ENCODE measurements at regions not wholly inside any gene's neighbourhood (a gene's known extent, or its start where the extent isn't known, plus 50 kb on each side); places are given as distances from the start of the nearest gene placed in this dataset.
"Not testable (repeated sequence)": the region's sequence is repeated elsewhere in the genome, so short reads cannot be mapped to it uniquely, and the experiment has no call there.

GRCh38 chr2:12549641-12550040 is 167.1 kb upstream of the TRIB2 start:
- no peak for DNase-seq (ENCODE audit: low read depth in 3 of 3, low spot score in 2 of 3)

GRCh38 chr2:12552092-12552491 is 164.6 kb upstream of the TRIB2 start:
- DNase-seq (ENCODE audit: low read depth in 3 of 3, low spot score in 2 of 3) = no peak

- no peak for DNase-seq (ENCODE audit: low read depth in 3 of 3, low spot score in 2 of 3)
These were observed 162.3 kb upstream of the TRIB2 start for GRCh38 chr2:12554224-12555011.

GRCh38 chr2:12555012-12555645 is 161.6 kb upstream of the TRIB2 start:
- DNase-seq (ENCODE audit: low read depth in 3 of 3, low spot score in 2 of 3) = no peak

GRCh38 chr2:12556762-12557161 is 160.0 kb upstream of the TRIB2 start:
- no peak for DNase-seq (ENCODE audit: low read depth in 3 of 3, low spot score in 2 of 3)

GRCh38 chr2:12557688-12558087 is 159.0 kb upstream of the TRIB2 start:
- no peak for DNase-seq (ENCODE audit: low read depth in 3 of 3, low spot score in 2 of 3)

GRCh38 chr2:12558519-12558918 is 158.2 kb upstream of the TRIB2 start:
- DNase-seq (ENCODE audit: low read depth in 3 of 3, low spot score in 2 of 3) = no peak

- no peak for DNase-seq (ENCODE audit: low read depth in 3 of 3, low spot score in 2 of 3)
These were observed 156.1 kb upstream of the TRIB2 start for GRCh38 chr2:12560618-12561017.

- no peak for DNase-seq (ENCODE audit: low read depth in 3 of 3, low spot score in 2 of 3)
These were observed 149.3 kb upstream of the TRIB2 start for GRCh38 chr2:12567411-12567810.

- DNase-seq (ENCODE audit: low read depth in 3 of 3, low spot score in 2 of 3) = not testable (repeated sequence)
These were observed 147.2 kb upstream of the TRIB2 start for GRCh38 chr2:12569510-12569909.

- DNase-seq (ENCODE audit: low read depth in 3 of 3, low spot score in 2 of 3) = not testable (repeated sequence)
These were observed 146.8 kb upstream of the TRIB2 start for GRCh38 chr2:12569929-12570328.

GRCh38 chr2:12577091-12577490 is 139.6 kb upstream of the TRIB2 start:
- no peak for DNase-seq (ENCODE audit: low read depth in 3 of 3, low spot score in 2 of 3)

- DNase-seq (ENCODE audit: low read depth in 3 of 3, low spot score in 2 of 3) = no peak
These were observed 139.0 kb upstream of the TRIB2 start for GRCh38 chr2:12577567-12578253.

- DNase-seq (ENCODE audit: low read depth in 3 of 3, low spot score in 2 of 3) = no peak
These were observed 137.7 kb upstream of the TRIB2 start for GRCh38 chr2:12579018-12579417.

- DNase-seq (ENCODE audit: low read depth in 3 of 3, low spot score in 2 of 3) = no peak
These were observed 132.4 kb upstream of the TRIB2 start for GRCh38 chr2:12584338-12584737.

GRCh38 chr2:12585784-12586183 is 131.0 kb upstream of the TRIB2 start:
- DNase-seq (ENCODE audit: low read depth in 3 of 3, low spot score in 2 of 3) = no peak

- DNase-seq (ENCODE audit: low read depth in 3 of 3, low spot score in 2 of 3) = no peak
These were observed 129.5 kb upstream of the TRIB2 start for GRCh38 chr2:12587228-12587627.

GRCh38 chr2:12587729-12588522 is 128.8 kb upstream of the TRIB2 start:
- DNase-seq (ENCODE audit: low read depth in 3 of 3, low spot score in 2 of 3) = no peak

GRCh38 chr2:12588986-12589385 is 127.8 kb upstream of the TRIB2 start:
- DNase-seq (ENCODE audit: low read depth in 3 of 3, low spot score in 2 of 3) = no peak

- no peak for DNase-seq (ENCODE audit: low read depth in 3 of 3, low spot score in 2 of 3)
These were observed 126.9 kb upstream of the TRIB2 start for GRCh38 chr2:12589802-12590320.

- DNase-seq (ENCODE audit: low read depth in 3 of 3, low spot score in 2 of 3) = no peak
These were observed 124.4 kb upstream of the TRIB2 start for GRCh38 chr2:12592296-12592695.

All from right renal cortex interstitium (tissue), 3 donors.